ENCODE measurements at regions not wholly inside any gene's neighbourhood (a gene's known extent, or its start where the extent isn't known, plus 50 kb on each side); places are given as distances from the start of the nearest gene placed in this dataset.
A peak's percentile ranks its signal among the peaks of the same experiment; 100 is the strongest.

- no peak for DNase-seq (ENCODE audit: low spot score)
Observed at GRCh38 chr13:47170971-47171370, 274.1 kb upstream of the HTR2A start.

GRCh38 chr13:47168618-47169017 is 271.8 kb upstream of the HTR2A start:
- DNase-seq (ENCODE audit: low spot score): no peak

- DNase-seq (ENCODE audit: low spot score): peak; percentile 4
Observed at GRCh38 chr13:47168066-47168465, 271.2 kb upstream of the HTR2A start.

GRCh38 chr13:47166336-47166735 is 269.5 kb upstream of the HTR2A start:
- DNase-seq (ENCODE audit: low spot score): no peak

- DNase-seq (ENCODE audit: low spot score): no peak
Observed at GRCh38 chr13:47159853-47160550, 263.1 kb upstream of the HTR2A start.

- no peak for DNase-seq (ENCODE audit: low spot score)
Observed at GRCh38 chr13:47158593-47158992, 261.7 kb upstream of the HTR2A start.

DNA sequence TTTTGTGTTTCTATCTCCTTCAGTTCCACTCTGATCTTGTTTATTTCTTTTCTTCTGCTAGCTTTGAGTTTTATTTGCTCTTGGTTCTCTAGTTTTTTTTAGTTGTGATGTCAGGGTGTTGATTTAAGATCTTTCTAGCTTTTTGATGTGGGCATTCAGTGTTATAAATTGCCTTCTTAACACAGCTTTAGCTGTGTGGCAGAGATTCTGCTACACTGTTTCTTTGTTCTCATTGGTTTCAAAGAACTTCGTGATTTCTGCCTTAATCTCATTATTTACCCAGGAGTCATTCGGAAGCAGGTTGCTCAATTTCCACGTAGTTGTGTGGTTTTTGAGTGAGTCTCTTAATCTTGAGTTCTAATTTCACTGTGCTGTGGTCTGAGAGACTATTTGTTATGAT is 251.7 kb upstream of the HTR2A start:
- no peak for DNase-seq (ENCODE audit: low spot score)

DNA sequence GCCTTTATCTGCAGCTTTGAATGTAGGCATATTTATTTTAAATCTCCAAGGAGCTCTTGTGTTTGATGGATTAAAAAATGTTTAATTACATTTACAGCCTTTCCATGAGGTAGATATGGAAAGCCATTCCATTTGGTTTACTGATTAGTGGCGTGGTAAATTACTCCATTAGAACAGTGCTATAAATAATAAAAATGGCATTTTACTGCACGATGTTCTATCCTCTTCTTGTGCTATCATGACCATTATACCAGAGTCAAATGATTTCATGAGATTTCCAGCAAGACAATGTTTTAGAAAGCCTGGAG is 250.9 kb upstream of the HTR2A start:
- no peak for DNase-seq (ENCODE audit: low spot score)

DNA sequence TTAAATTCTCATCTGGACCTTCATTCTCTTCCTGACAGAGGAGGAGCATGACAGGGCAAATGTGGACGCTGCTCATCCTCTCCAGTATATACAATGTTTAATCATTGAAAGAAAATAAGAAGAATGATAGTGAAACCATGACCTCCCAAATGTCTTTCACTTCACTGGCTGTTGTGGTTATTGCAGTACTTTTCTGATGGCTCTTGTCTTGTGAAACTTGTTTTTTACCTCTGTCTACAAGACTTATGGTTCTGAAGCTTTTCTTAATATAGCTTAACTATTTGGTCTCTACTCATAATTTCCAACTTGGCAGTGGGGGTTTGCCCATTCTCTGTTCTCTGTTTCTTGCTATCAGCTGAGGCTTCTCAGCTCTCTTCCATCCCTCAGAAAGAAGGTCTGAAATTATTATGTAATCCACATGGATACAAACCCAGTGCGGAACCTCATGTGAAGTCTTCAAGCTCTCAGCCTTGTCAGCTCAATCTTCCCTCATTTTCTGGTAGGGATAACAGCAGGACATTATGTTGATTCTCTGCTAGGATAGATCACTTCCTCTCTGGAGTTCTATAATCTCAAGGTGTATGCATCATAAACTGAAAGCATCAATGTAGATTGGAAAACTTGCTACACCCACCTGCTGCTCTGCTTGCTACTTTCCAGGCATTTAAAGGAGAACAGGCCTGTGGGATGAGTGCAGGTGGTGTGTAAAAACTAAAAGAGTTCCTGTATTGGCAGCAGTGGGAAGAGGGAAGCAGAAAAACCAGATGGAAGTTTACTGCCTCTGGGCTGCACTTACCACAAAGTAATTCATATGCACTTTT is 250.3 kb upstream of the HTR2A start:
- no peak for DNase-seq (ENCODE audit: low spot score)

DNA sequence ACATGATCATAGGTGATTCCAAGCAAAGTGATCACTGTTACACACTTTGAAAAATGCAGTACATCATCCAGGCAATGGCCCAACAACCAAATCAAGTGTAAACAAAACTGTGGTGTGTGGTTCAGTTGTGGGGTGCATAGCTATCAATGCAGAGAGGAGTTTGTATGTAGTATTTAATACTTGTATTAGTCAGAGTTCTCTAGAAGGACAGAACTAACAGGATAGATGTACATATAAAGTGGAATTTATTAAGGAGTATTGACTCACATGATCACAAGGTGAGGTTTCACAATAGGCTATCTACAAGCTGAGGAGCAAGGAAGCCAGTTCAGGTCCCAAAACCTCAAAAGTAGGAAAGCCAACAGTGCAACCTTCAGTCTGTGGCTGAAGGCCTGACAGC is 249.3 kb upstream of the HTR2A start:
- DNase-seq (ENCODE audit: low spot score): peak; percentile 17

GRCh38 chr13:47144782-47145181 is 247.9 kb upstream of the HTR2A start:
- no peak for DNase-seq (ENCODE audit: low spot score)

- no peak for DNase-seq (ENCODE audit: low spot score)
Observed at GRCh38 chr13:47142105-47142504, 245.3 kb upstream of the HTR2A start.

- no peak for DNase-seq (ENCODE audit: low spot score)
Observed at GRCh38 chr13:47139519-47139918, 242.7 kb upstream of the HTR2A start.

GRCh38 chr13:47136504-47136941 is 239.7 kb upstream of the HTR2A start:
- DNase-seq (ENCODE audit: low spot score): no peak

GRCh38 chr13:47135800-47136503 is 239.1 kb upstream of the HTR2A start:
- DNase-seq (ENCODE audit: low spot score): no peak

- no peak for DNase-seq (ENCODE audit: low spot score)
Observed at GRCh38 chr13:47134939-47135489, 238.2 kb upstream of the HTR2A start.

GRCh38 chr13:47133011-47133445 is 236.2 kb upstream of the HTR2A start:
- no peak for DNase-seq (ENCODE audit: low spot score)

DNA sequence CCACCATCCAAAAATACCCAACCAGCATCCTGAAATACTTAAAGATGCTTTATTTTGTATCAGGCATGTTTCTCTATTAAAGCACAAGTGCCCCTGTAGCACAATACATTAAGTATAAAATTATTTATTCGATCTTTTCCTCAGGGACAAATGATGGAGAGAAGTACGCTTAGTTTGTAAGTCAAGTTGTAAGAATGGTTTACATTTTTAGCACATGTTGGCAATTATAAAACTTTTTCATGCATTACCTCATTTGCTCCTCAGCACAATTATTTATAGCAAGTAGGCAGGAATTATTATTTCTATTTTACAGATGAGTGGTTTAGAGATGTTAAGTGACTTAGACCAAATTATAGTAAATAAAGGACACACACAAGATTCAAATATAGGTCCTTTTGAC is 232.6 kb upstream of the HTR2A start:
- no peak for DNase-seq (ENCODE audit: low spot score)

DNA sequence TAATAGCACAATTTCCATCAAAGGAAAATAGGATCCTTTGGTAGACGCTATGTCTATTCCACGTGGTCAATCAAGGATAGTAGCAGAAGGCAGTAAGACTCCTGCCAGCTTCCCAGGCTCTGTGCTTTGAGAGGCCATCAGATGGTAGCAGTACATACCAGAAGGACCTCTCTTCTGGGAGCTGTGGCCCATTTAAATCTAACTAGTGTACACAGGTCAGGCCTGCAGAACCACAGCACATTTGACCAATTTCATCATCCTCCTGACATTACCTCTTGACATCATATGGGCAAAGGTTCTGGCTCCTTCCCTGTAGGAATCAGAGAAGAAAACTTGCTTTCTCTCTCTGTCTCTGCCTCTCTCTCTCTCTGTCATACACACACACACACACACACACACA is 229.6 kb upstream of the HTR2A start:
- no peak for DNase-seq (ENCODE audit: low spot score)

- DNase-seq (ENCODE audit: low spot score): no peak
Observed at GRCh38 chr13:47121092-47121763, 224.4 kb upstream of the HTR2A start.

- DNase-seq (ENCODE audit: low spot score): no peak
Observed at GRCh38 chr13:47120282-47120681, 223.4 kb upstream of the HTR2A start.

DNA sequence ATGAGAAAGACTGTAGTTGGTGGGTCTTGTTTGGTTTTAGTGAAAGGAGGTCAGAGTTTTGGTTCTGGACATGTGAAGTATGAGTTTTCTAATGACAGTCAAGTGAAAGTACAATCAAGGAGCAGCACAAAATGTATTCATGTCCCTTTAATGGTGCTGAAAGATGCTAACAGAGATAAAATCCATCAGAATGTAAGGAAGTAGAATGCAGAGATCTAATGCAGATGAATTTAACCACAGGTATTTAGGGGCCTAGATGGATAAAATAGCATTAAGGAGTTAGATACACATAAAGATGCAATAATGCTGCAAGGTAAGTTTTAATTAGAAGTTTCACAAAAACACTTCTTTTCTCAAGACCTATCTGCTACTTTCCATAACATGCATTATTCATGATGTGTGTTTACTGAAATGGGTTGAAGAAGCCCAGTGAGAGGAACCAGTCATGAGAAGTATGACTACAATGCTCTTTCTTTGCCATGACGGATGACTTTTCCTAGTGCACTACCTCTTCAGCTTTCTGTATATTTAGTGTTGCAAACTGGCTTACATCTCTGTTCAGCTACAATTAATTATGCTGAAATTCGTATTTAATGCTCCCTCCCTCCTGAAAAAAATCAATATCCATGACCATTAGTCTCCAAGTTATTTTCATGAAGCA is 222.9 kb upstream of the HTR2A start:
- no peak for DNase-seq (ENCODE audit: low spot score)
